Endodermal cell (in vitro differentiated cells): ENCODE measurements at regions not wholly inside any gene's neighbourhood (a gene's known extent, or its start where the extent isn't known, plus 50 kb on each side); places are given as distances from the start of the nearest gene placed in this dataset.

Experiments used
- DNase-seq: peaks from one replicate; pipeline ENCODE4 v3.0.0-alpha.2; 2017
- H3K27ac ChIP-seq: 2 replicates; pipeline ENCODE4 v1.5.1; 2013; ENCODE audit warnings: mild to moderate bottlenecking, low read depth, low read length, moderate library complexity
- H3K27me3 ChIP-seq: 2 replicates; pipeline ENCODE4 v1.6.1; 2013; ENCODE audit warnings: mild to moderate bottlenecking, low read length, moderate library complexity; ENCODE audit not compliant: insufficient read depth, control insufficient read depth, poor library complexity, severe bottlenecking
- H3K36me3 ChIP-seq: 2 replicates; pipeline ENCODE4 v1.7.0; 2013; ENCODE audit warnings: mild to moderate bottlenecking, low read length, moderate library complexity; ENCODE audit not compliant: control insufficient read depth, insufficient read depth
- H3K4me1 ChIP-seq: one replicate; pipeline ENCODE4 v1.7.0; 2013; ENCODE audit warnings: low read length; ENCODE audit not compliant: control insufficient read depth, insufficient read depth
- H3K4me3 ChIP-seq: 2 replicates; pipeline ENCODE4 v1.5.1; 2013; ENCODE audit warnings: mild to moderate bottlenecking, low read length, moderate library complexity
- H3K9ac ChIP-seq: 2 replicates; pipeline ENCODE4 v1.6.1; 2013; ENCODE audit warnings: mild to moderate bottlenecking, low read length, moderate library complexity; ENCODE audit not compliant: poor library complexity, severe bottlenecking; ENCODE audit errors: extremely low read depth
- H3K9me3 ChIP-seq: 2 replicates; pipeline ENCODE4 v1.6.1; 2013; ENCODE audit warnings: mild to moderate bottlenecking, low read length, moderate library complexity; ENCODE audit not compliant: control insufficient read depth
- H3K27ac Mint-ChIP-seq: 2 replicates; pipeline ENCODE4 v1.8.0; 2020; ENCODE audit warnings: mixed read lengths
- H3K27me3 Mint-ChIP-seq: 2 replicates; pipeline ENCODE4 v1.8.0; 2021; ENCODE audit warnings: mild to moderate bottlenecking, mixed read lengths; ENCODE audit not compliant: insufficient read depth
- H3K36me3 Mint-ChIP-seq: 2 replicates; pipeline ENCODE4 v1.8.0; 2020; ENCODE audit warnings: low read depth, mixed read lengths
- H3K4me1 Mint-ChIP-seq: 2 replicates; pipeline ENCODE4 v1.8.0; 2020; ENCODE audit warnings: mixed read lengths
- H3K4me3 Mint-ChIP-seq: 2 replicates; pipeline ENCODE4 v1.8.0; 2020; ENCODE audit warnings: mild to moderate bottlenecking, moderate library complexity, mixed read lengths
- H3K9me3 Mint-ChIP-seq: 2 replicates; pipeline ENCODE4 v1.8.0; 2020; ENCODE audit warnings: mild to moderate bottlenecking, mixed read lengths
- CTCF ChIP-seq: fragments of 200-600 bp; sonication (generic); conservative IDR thresholded peaks from 2 replicates; pipeline ENCODE4 v1.5.0; 2021; ENCODE audit warnings: antibody characterized with exemption, mild to moderate bottlenecking
- WGBS, 2 experiments: methylation state at CpG; one replicate each; pipeline versions ENCODE4 v1.1.5 to v1.1.7; 2013; ENCODE audit warnings: missing lambda C conversion rate in 2 of 2, mixed read lengths in 1 of 2; ENCODE audit not compliant: insufficient coverage in 1 of 2, insufficient read length in 1 of 2; 5-methylcytosine and 5-hydroxymethylcytosine counted together

- WGBS, 2 experiments = 87% methylated on average over 1 of the region's 2 CpGs; no CpG with 5 or more reads in 1 of the 2 experiments
- no peak for TF ChIP-seq CTCF
Measured at GRCh38 chrX:45696736-45697135, 496.1 kb upstream of the DIPK2B start.

DNA sequence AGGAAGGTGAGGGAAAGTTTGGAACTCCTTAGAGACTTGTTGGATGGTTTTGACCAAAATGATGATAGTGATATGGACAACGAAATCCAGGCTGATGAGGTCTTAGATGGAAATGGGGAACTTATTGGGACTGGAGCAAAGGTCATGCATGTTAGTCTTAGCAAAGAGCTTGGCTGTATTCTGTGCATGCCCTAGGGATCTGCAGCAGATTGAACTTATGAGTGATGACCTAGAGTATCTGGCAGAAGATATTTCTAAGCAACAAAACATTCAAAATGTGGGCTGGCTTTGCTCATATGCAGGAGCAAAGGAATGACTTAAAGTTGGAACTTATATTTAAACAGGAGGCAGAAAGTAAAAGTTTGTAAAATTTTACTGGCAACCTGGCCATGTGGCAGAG, 489.3 kb upstream of the DIPK2B start:
- H3K9me3 Mint-ChIP-seq = peaks cover 25% of the 10 kb centered on the region
- no peak overlapping the region for H3K27ac Mint-ChIP-seq
- H3K36me3 Mint-ChIP-seq = no peaks in the 10 kb centered on the region

More at GRCh38 chrX:45696736-45697135, 496.1 kb upstream of the DIPK2B start:
- peaks cover 30% of the 10 kb centered on the region for H3K9me3 Mint-ChIP-seq
- H3K27me3 Mint-ChIP-seq = no peaks in the 10 kb centered on the region
- H3K4me1 Mint-ChIP-seq = no peaks in the 10 kb centered on the region
- no peak for DNase-seq
- no peak overlapping the region for H3K4me3 ChIP-seq
- no peak overlapping the region for H3K9ac ChIP-seq
- H3K27ac Mint-ChIP-seq = no peak overlapping the region
- no peaks in the 10 kb centered on the region for H3K36me3 ChIP-seq
- no peaks in the 10 kb centered on the region for H3K4me1 ChIP-seq
- H3K36me3 Mint-ChIP-seq = no peaks in the 10 kb centered on the region
- H3K4me3 Mint-ChIP-seq = no peak overlapping the region
- H3K9me3 ChIP-seq = no peaks in the 10 kb centered on the region
- no peaks in the 10 kb centered on the region for H3K27me3 ChIP-seq
- no peak overlapping the region for H3K27ac ChIP-seq

DNA sequence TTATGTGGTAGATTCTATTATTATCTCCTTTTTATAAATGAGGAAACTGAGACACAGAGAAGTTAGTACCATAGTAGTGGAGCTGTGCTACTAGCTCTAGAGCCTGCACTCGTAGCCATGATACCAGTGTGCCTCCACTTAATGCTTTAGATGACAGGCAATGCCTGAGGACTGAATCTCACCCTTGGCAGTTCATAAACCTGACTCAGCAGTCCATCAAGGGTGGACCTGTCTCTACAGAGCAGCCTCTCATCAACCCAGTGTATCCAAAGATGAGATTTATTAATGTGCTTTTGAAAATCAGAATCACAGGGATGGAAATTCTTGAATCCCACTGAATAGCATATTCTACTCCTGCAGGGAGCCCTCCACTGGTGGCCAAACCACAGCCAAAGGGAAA, 483.2 kb upstream of the DIPK2B start:
- H3K9me3 ChIP-seq = no peaks in the 10 kb centered on the region
- Mint-ChIP-seq H3K36me3 (no peaks in the 10 kb centered on the region), H3K27ac (no peak overlapping the region), H3K9me3 (peaks cover 34% of the 10 kb centered on the region), H3K4me3 (no peak overlapping the region), H3K27me3 (peaks cover 2% of the 10 kb centered on the region), H3K4me1 (no peaks in the 10 kb centered on the region)
- no peaks in the 10 kb centered on the region for H3K27me3 ChIP-seq
- no peaks in the 10 kb centered on the region for H3K4me1 ChIP-seq
- H3K9ac ChIP-seq = no peak overlapping the region
- no peak for TF ChIP-seq CTCF
- H3K27ac ChIP-seq = no peak overlapping the region
- H3K4me3 ChIP-seq = no peak overlapping the region
- H3K36me3 ChIP-seq = no peaks in the 10 kb centered on the region
- WGBS, 2 experiments = 77% methylated on average over 1 of the region's 1 CpG; no CpG with 5 or more reads in 1 of the 2 experiments
- no peak for DNase-seq

More for the DNA sequence above, 489.3 kb upstream of the DIPK2B start:
- no peaks in the 10 kb centered on the region for H3K4me1 ChIP-seq
- no peak for DNase-seq
- H3K27me3 ChIP-seq = no peaks in the 10 kb centered on the region
- TF ChIP-seq CTCF = no peak
- H3K36me3 ChIP-seq = no peaks in the 10 kb centered on the region
- no peak overlapping the region for H3K9ac ChIP-seq
- no peak overlapping the region for H3K4me3 ChIP-seq
- no peaks in the 10 kb centered on the region for H3K9me3 ChIP-seq
- 83 to 100% methylated on average over 1 of the region's 1 CpG for WGBS, 2 experiments
- Mint-ChIP-seq H3K27me3 (no peaks in the 10 kb centered on the region), H3K4me1 (no peaks in the 10 kb centered on the region), H3K4me3 (no peak overlapping the region)
- no peak overlapping the region for H3K27ac ChIP-seq
